Aorta (tissue), 5 donors: ENCODE measurements at regions not wholly inside any gene's neighbourhood (a gene's known extent, or its start where the extent isn't known, plus 50 kb on each side); places are given as distances from the start of the nearest gene placed in this dataset.

Experiments used
- ATAC-seq: fragments of 200-7000 bp; cut with Tn5 transposase; one replicate; pipeline ENCODE4 v1.9.1; 2022; ENCODE audit warnings: moderate library complexity; ENCODE audit not compliant: low FRiP score
- DNase-seq, 2 donors: peaks; one replicate each; pipeline ENCODE4 v3.0.0-alpha.2; 2020
- H3K27ac ChIP-seq, 2 donors: one replicate each; pipeline ENCODE4 v1.5.1; 2013; ENCODE audit warnings: low read length in 2 of 2, mild to moderate bottlenecking in 2 of 2, moderate library complexity in 2 of 2, control low read depth in 1 of 2, inconsistent platforms in 1 of 2, low read depth in 1 of 2
- H3K27me3 ChIP-seq, 2 donors: one replicate each; pipeline ENCODE4 v1.6.1; 2013; ENCODE audit warnings: control low read depth in 1 of 2, low read length in 1 of 2, mild to moderate bottlenecking in 1 of 2, moderate library complexity in 1 of 2; ENCODE audit not compliant: insufficient read depth in 2 of 2, control insufficient read depth in 1 of 2
- H3K36me3 ChIP-seq, 2 donors: one replicate each; pipeline ENCODE4 v1.6.1; 2013; ENCODE audit warnings: control low read depth in 1 of 2, low read length in 1 of 2, mild to moderate bottlenecking in 1 of 2; ENCODE audit not compliant: insufficient read depth in 2 of 2, control insufficient read depth in 1 of 2
- H3K4me1 ChIP-seq, 2 donors: one replicate each; pipeline ENCODE4 v1.6.1; 2013; ENCODE audit warnings: low read length in 2 of 2, control low read depth in 1 of 2, mild to moderate bottlenecking in 1 of 2, moderate library complexity in 1 of 2; ENCODE audit not compliant: insufficient read depth in 2 of 2, control insufficient read depth in 1 of 2
- H3K4me3 ChIP-seq, 2 donors: one replicate each; pipeline ENCODE4 v1.5.1; 2013; ENCODE audit warnings: low read length in 2 of 2, control low read depth in 1 of 2, mild to moderate bottlenecking in 1 of 2
- H3K9me3 ChIP-seq: one replicate; pipeline ENCODE4 v1.6.1; 2013; ENCODE audit warnings: mild to moderate bottlenecking, low read length; ENCODE audit not compliant: control insufficient read depth
- WGBS, 2 donors: extraction: QIAGEN DNeasy Blood & Tissue Kit; methylation state at CpG; one replicate each; pipeline ENCODE4 v1.1.7; 2013; 5-methylcytosine and 5-hydroxymethylcytosine counted together
- intact Hi-C, 2 donors: fragments of 100-400 bp; cut with DNase I; formaldehyde crosslinking; loops; one replicate each; pipeline versions ENCODE4 v1.14.2 to v1.15.0; 2022
- donor health status: healthy with polysubstance abuse.
- donor health status: Bipolar disorder and iron deficiency.
- donor health status: DM: no; HTN: no; CAD: no.
- donor health status: DM: no; HTN: no; CAD: no.
- donor health status: DM: yes; HTN: yes; CAD: no.

GRCh38 chr2:4951368-4951767 is 740.8 kb upstream of the SOX11 start:
- intact Hi-C loops = no loop called here
- H3K36me3 ChIP-seq = no peaks in the 10 kb centered on the region
- H3K4me3 ChIP-seq = no peak overlapping the region
- ATAC-seq (no peak), DNase-seq (no peak)
- 95 to 97% methylated on average over 4 of the region's 4 CpGs for WGBS, 2 donors
- H3K4me1 ChIP-seq = no peaks in the 10 kb centered on the region
- no peak overlapping the region for H3K27ac ChIP-seq
- H3K9me3 ChIP-seq = no peaks in the 10 kb centered on the region
- H3K27me3 ChIP-seq = no peaks in the 10 kb centered on the region

GRCh38 chr2:4959219-4959618 is 733.0 kb upstream of the SOX11 start:
- ATAC-seq (no peak), DNase-seq (no peak)
- 83 to 93% methylated on average over 1 of the region's 1 CpG for WGBS, 2 donors
- no peaks in the 10 kb centered on the region for H3K4me1 ChIP-seq
- no peak overlapping the region for H3K27ac ChIP-seq
- H3K36me3 ChIP-seq = no peaks in the 10 kb centered on the region
- peaks cover 1% of the 10 kb centered on the region for H3K9me3 ChIP-seq
- no peak overlapping the region for H3K4me3 ChIP-seq
- no peaks in the 10 kb centered on the region for H3K27me3 ChIP-seq
- intact Hi-C loops = no loop called here

- intact Hi-C loops = no loop called here
- no peak for ATAC-seq
Measured at GRCh38 chr2:4962419-4962818, 729.8 kb upstream of the SOX11 start.

GRCh38 chr2:4963106-4963505 is 729.1 kb upstream of the SOX11 start:
- DNase-seq (no peak), ATAC-seq (no peak)
- WGBS, 2 donors = 94 to 100% methylated on average over 1 of the region's 1 CpG
- Histone ChIP-seq H3K4me3 (no peak overlapping the region), H3K27me3 (no peaks in the 10 kb centered on the region), H3K4me1 (no peaks in the 10 kb centered on the region), H3K36me3 (no peaks in the 10 kb centered on the region), H3K9me3 (peaks cover 3% of the 10 kb centered on the region), H3K27ac (no peak overlapping the region)
- intact Hi-C loops = no loop called here

More at GRCh38 chr2:4962419-4962818, 729.8 kb upstream of the SOX11 start:
- H3K4me1 ChIP-seq = no peaks in the 10 kb centered on the region
- H3K27me3 ChIP-seq = no peaks in the 10 kb centered on the region
- WGBS, 2 donors = 69 to 73% methylated on average over 3 of the region's 3 CpGs
- no peak for DNase-seq
- H3K36me3 ChIP-seq = no peaks in the 10 kb centered on the region
- peaks cover 1% of the 10 kb centered on the region for H3K9me3 ChIP-seq
- no peak overlapping the region for H3K27ac ChIP-seq
- H3K4me3 ChIP-seq = no peak overlapping the region

GRCh38 chr2:4964001-4964540 is 728.1 kb upstream of the SOX11 start:
- H3K4me3 ChIP-seq = no peak overlapping the region
- no peak for ATAC-seq
- no peak overlapping the region for H3K27ac ChIP-seq
- H3K9me3 ChIP-seq = peaks cover 3% of the 10 kb centered on the region
- no peaks in the 10 kb centered on the region for H3K4me1 ChIP-seq
- 87 to 90% methylated on average over 13 of the region's 13 CpGs for WGBS, 2 donors
- H3K36me3 ChIP-seq = no peaks in the 10 kb centered on the region
- DNase-seq = no peak
- intact Hi-C loops = no loop called here
- no peaks in the 10 kb centered on the region for H3K27me3 ChIP-seq

- ATAC-seq = no peak
- Histone ChIP-seq H3K36me3 (no peaks in the 10 kb centered on the region), H3K9me3 (peaks cover 3% of the 10 kb centered on the region), H3K4me1 (no peaks in the 10 kb centered on the region), H3K27me3 (no peaks in the 10 kb centered on the region), H3K27ac (no peak overlapping the region), H3K4me3 (no peak overlapping the region)
- 86 to 87% methylated on average over 16 of the region's 16 CpGs for WGBS, 2 donors
- intact Hi-C loops = no loop called here
- no peak for DNase-seq
Measured at GRCh38 chr2:4964579-4964978, 727.6 kb upstream of the SOX11 start.

- Histone ChIP-seq H3K36me3 (no peaks in the 10 kb centered on the region), H3K27me3 (no peaks in the 10 kb centered on the region), H3K4me3 (no peak overlapping the region), H3K27ac (no peak overlapping the region), H3K4me1 (no peaks in the 10 kb centered on the region), H3K9me3 (peaks cover 3% of the 10 kb centered on the region)
- no peak for DNase-seq
- 84 to 85% methylated on average over 6 of the region's 6 CpGs for WGBS, 2 donors
- ATAC-seq = no peak
- intact Hi-C loops = no loop called here
Measured at GRCh38 chr2:4965556-4966320, 726.4 kb upstream of the SOX11 start.

GRCh38 chr2:4967206-4967605 is 725.0 kb upstream of the SOX11 start:
- intact Hi-C loops = no loop called here
- H3K36me3 ChIP-seq = no peaks in the 10 kb centered on the region
- H3K27me3 ChIP-seq = no peaks in the 10 kb centered on the region
- H3K9me3 ChIP-seq = peaks cover 3% of the 10 kb centered on the region
- WGBS, 2 donors = 70 to 72% methylated on average over 2 of the region's 2 CpGs
- no peaks in the 10 kb centered on the region for H3K4me1 ChIP-seq
- no peak for ATAC-seq
- no peak for DNase-seq
- no peak overlapping the region for H3K27ac ChIP-seq
- H3K4me3 ChIP-seq = no peak overlapping the region

- DNase-seq (no peak), ATAC-seq (no peak)
- Histone ChIP-seq H3K9me3 (peaks cover 1% of the 10 kb centered on the region), H3K27ac (no peak overlapping the region), H3K4me1 (no peaks in the 10 kb centered on the region), H3K27me3 (no peaks in the 10 kb centered on the region), H3K4me3 (no peak overlapping the region), H3K36me3 (no peaks in the 10 kb centered on the region)
- intact Hi-C loops = no loop called here
- 81 to 90% methylated on average over 5 of the region's 5 CpGs for WGBS, 2 donors
Measured at GRCh38 chr2:4972472-4972871, 719.7 kb upstream of the SOX11 start.
